ENCODE measurements at regions not wholly inside any gene's neighbourhood (a gene's known extent, or its start where the extent isn't known, plus 50 kb on each side); places are given as distances from the start of the nearest gene placed in this dataset.

DNA sequence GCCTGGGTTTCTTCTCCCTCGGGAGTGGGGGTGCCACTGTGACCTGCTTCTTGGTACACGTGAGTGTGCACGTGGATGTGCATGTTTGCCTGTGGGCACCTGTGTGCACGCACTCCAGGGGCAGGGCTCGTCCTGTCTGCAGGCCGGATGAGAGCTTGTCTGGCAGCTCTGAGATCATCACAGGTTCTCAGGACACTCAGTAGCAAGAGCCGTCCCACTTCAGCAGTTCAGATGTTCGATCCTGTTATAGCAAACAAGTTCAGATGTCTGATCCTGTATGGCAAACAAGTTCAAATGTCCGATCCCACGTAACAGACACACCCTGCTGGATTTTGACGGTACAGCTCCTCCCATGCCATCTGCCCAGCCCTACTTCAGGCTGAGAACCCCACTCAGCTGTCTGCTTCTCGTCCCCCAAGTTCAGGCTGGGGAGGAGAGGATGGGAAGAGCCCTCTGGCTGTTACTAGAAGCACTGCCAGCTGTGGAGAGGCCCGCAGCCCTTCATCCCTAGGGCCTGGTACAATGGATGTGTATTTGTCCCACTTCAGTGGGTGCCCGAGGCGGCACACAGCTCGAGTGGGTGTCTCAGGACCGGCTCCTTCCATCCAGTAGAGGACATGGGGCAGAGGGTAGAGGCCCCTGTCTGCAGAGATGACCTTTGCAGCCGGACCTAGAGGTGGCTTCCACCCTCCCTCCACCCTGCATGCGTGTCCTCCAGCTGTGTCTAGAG lies 1126.9 kb downstream of the BRD1 start (continued):
- TF ChIP-seq, protein P1, sequence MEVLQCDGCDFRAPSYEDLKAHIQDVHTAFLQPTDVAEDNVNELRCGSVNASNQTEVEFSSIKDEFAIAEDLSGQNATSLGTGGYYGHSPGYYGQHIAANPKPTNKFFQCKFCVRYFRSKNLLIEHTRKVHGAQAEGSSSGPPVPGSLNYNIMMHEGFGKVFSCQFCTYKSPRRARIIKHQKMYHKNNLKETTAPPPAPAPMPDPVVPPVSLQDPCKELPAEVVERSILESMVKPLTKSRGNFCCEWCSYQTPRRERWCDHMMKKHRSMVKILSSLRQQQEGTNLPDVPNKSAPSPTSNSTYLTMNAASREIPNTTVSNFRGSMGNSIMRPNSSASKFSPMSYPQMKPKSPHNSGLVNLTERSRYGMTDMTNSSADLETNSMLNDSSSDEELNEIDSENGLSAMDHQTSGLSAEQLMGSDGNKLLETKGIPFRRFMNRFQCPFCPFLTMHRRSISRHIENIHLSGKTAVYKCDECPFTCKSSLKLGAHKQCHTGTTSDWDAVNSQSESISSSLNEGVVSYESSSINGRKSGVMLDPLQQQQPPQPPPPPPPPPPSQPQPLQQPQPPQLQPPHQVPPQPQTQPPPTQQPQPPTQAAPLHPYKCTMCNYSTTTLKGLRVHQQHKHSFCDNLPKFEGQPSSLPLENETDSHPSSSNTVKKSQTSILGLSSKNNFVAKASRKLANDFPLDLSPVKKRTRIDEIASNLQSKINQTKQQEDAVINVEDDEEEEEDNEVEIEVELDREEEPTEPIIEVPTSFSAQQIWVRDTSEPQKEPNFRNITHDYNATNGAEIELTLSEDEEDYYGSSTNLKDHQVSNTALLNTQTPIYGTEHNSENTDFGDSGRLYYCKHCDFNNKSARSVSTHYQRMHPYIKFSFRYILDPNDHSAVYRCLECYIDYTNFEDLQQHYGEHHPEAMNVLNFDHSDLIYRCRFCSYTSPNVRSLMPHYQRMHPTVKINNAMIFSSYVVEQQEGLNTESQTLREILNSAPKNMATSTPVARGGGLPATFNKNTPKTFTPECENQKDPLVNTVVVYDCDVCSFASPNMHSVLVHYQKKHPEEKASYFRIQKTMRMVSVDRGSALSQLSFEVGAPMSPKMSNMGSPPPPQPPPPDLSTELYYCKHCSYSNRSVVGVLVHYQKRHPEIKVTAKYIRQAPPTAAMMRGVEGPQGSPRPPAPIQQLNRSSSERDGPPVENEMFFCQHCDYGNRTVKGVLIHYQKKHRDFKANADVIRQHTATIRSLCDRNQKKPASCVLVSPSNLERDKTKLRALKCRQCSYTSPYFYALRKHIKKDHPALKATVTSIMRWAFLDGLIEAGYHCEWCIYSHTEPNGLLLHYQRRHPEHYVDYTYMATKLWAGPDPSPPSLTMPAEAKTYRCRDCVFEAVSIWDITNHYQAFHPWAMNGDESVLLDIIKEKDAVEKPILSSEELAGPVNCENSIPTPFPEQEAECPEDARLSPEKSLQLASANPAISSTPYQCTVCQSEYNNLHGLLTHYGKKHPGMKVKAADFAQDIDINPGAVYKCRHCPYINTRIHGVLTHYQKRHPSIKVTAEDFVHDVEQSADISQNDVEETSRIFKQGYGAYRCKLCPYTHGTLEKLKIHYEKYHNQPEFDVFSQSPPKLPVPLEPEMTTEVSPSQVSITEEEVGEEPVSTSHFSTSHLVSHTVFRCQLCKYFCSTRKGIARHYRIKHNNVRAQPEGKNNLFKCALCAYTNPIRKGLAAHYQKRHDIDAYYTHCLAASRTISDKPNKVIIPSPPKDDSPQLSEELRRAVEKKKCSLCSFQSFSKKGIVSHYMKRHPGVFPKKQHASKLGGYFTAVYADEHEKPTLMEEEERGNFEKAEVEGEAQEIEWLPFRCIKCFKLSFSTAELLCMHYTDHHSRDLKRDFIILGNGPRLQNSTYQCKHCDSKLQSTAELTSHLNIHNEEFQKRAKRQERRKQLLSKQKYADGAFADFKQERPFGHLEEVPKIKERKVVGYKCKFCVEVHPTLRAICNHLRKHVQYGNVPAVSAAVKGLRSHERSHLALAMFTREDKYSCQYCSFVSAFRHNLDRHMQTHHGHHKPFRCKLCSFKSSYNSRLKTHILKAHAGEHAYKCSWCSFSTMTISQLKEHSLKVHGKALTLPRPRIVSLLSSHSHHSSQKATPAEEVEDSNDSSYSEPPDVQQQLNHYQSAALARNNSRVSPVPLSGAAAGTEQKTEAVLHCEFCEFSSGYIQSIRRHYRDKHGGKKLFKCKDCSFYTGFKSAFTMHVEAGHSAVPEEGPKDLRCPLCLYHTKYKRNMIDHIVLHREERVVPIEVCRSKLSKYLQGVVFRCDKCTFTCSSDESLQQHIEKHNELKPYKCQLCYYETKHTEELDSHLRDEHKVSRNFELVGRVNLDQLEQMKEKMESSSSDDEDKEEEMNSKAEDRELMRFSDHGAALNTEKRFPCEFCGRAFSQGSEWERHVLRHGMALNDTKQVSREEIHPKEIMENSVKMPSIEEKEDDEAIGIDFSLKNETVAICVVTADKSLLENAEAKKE (CRISPR knock-in tag; IDR thresholded peaks at IDR 0.05) = no peak
- no peak for TF ChIP-seq STAT1 (IDR thresholded peaks at IDR 0.05; ENCODE audit: unreplicated experiment)
- no peak for TF ChIP-seq NANOG (IDR thresholded peaks at IDR 0.05; ENCODE audit: borderline replicate concordance)
- TF ChIP-seq, protein P2, sequence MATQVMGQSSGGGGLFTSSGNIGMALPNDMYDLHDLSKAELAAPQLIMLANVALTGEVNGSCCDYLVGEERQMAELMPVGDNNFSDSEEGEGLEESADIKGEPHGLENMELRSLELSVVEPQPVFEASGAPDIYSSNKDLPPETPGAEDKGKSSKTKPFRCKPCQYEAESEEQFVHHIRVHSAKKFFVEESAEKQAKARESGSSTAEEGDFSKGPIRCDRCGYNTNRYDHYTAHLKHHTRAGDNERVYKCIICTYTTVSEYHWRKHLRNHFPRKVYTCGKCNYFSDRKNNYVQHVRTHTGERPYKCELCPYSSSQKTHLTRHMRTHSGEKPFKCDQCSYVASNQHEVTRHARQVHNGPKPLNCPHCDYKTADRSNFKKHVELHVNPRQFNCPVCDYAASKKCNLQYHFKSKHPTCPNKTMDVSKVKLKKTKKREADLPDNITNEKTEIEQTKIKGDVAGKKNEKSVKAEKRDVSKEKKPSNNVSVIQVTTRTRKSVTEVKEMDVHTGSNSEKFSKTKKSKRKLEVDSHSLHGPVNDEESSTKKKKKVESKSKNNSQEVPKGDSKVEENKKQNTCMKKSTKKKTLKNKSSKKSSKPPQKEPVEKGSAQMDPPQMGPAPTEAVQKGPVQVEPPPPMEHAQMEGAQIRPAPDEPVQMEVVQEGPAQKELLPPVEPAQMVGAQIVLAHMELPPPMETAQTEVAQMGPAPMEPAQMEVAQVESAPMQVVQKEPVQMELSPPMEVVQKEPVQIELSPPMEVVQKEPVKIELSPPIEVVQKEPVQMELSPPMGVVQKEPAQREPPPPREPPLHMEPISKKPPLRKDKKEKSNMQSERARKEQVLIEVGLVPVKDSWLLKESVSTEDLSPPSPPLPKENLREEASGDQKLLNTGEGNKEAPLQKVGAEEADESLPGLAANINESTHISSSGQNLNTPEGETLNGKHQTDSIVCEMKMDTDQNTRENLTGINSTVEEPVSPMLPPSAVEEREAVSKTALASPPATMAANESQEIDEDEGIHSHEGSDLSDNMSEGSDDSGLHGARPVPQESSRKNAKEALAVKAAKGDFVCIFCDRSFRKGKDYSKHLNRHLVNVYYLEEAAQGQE (IDR thresholded peaks at IDR 0.05; ENCODE audit: unreplicated experiment) = no peak
- TF ChIP-seq ZNF331 (CRISPR knock-in tag; IDR thresholded peaks at IDR 0.05; ENCODE audit: low read depth) = no peak
- TF ChIP-seq, protein P3, sequence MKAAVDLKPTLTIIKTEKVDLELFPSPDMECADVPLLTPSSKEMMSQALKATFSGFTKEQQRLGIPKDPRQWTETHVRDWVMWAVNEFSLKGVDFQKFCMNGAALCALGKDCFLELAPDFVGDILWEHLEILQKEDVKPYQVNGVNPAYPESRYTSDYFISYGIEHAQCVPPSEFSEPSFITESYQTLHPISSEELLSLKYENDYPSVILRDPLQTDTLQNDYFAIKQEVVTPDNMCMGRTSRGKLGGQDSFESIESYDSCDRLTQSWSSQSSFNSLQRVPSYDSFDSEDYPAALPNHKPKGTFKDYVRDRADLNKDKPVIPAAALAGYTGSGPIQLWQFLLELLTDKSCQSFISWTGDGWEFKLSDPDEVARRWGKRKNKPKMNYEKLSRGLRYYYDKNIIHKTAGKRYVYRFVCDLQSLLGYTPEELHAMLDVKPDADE (IDR thresholded peaks at IDR 0.05) = no peak
- no peak for TF ChIP-seq ZNF114 (CRISPR knock-in tag; IDR thresholded peaks at IDR 0.05)

All from GM23338 (cell line).